HFFc6 (cell line): ENCODE measurements at regions not wholly inside any gene's neighbourhood (a gene's known extent, or its start where the extent isn't known, plus 50 kb on each side); places are given as distances from the start of the nearest gene placed in this dataset.
"Not testable (repeated sequence)": the region's sequence is repeated elsewhere in the genome, so short reads cannot be mapped to it uniquely, and the experiment has no call there.

Experiments used
- DNase-seq: peaks from one replicate; pipeline ENCODE4 v3.0.0-alpha.2; 2018
- H3K27ac Mint-ChIP-seq: 2 replicates; pipeline ENCODE4 v1.8.0; 2020; ENCODE audit warnings: mild to moderate bottlenecking, mixed read lengths
- H3K27me3 Mint-ChIP-seq: 2 replicates; pipeline ENCODE4 v1.8.0; 2021; ENCODE audit warnings: mild to moderate bottlenecking, moderate library complexity, mixed read lengths; ENCODE audit not compliant: insufficient read depth
- H3K36me3 Mint-ChIP-seq: 2 replicates; pipeline ENCODE4 v1.8.0; 2021; ENCODE audit warnings: low read depth, mixed read lengths
- H3K4me1 Mint-ChIP-seq: 2 replicates; pipeline ENCODE4 v1.8.0; 2020; ENCODE audit warnings: low read depth, mixed read lengths
- H3K4me3 Mint-ChIP-seq: 2 replicates; pipeline ENCODE4 v1.8.0; 2020; ENCODE audit warnings: mild to moderate bottlenecking, moderate library complexity, mixed read lengths
- H3K9me3 Mint-ChIP-seq: 2 replicates; pipeline ENCODE4 v1.8.0; 2020; ENCODE audit warnings: mild to moderate bottlenecking, mixed read lengths

GRCh38 chr16:88150456-88151128, 199.4 kb downstream of the BANP start:
- DNase-seq, H3K4me3 Mint-ChIP-seq, H3K4me1 Mint-ChIP-seq, H3K27ac Mint-ChIP-seq, H3K36me3 Mint-ChIP-seq, H3K9me3 Mint-ChIP-seq: not testable (repeated sequence)
- peaks cover 16% of the 10 kb centered on the region for H3K27me3 Mint-ChIP-seq

- H3K27ac Mint-ChIP-seq, H3K36me3 Mint-ChIP-seq, H3K4me3 Mint-ChIP-seq, H3K4me1 Mint-ChIP-seq, DNase-seq, H3K9me3 Mint-ChIP-seq: not testable (repeated sequence)
- H3K27me3 Mint-ChIP-seq = peaks cover 19% of the 10 kb centered on the region
Measured at GRCh38 chr16:88151129-88151499, 199.9 kb downstream of the BANP start.

GRCh38 chr16:88151859-88152843, 200.9 kb downstream of the BANP start:
- not testable (repeated sequence) for H3K4me3 Mint-ChIP-seq, DNase-seq, H3K4me1 Mint-ChIP-seq, H3K36me3 Mint-ChIP-seq, H3K9me3 Mint-ChIP-seq, H3K27ac Mint-ChIP-seq
- peaks cover 23% of the 10 kb centered on the region for H3K27me3 Mint-ChIP-seq

GRCh38 chr16:88152879-88153278, 201.6 kb downstream of the BANP start:
- DNase-seq, H3K36me3 Mint-ChIP-seq, H3K4me3 Mint-ChIP-seq, H3K4me1 Mint-ChIP-seq, H3K27ac Mint-ChIP-seq, H3K9me3 Mint-ChIP-seq: not testable (repeated sequence)
- H3K27me3 Mint-ChIP-seq = peaks cover 23% of the 10 kb centered on the region

- H3K27ac Mint-ChIP-seq, H3K36me3 Mint-ChIP-seq, H3K4me1 Mint-ChIP-seq, H3K9me3 Mint-ChIP-seq, DNase-seq, H3K4me3 Mint-ChIP-seq: not testable (repeated sequence)
- peaks cover 23% of the 10 kb centered on the region for H3K27me3 Mint-ChIP-seq
Measured at GRCh38 chr16:88153516-88153915, 202.3 kb downstream of the BANP start.

- DNase-seq, H3K36me3 Mint-ChIP-seq, H3K4me1 Mint-ChIP-seq, H3K4me3 Mint-ChIP-seq, H3K27ac Mint-ChIP-seq, H3K9me3 Mint-ChIP-seq: not testable (repeated sequence)
- H3K27me3 Mint-ChIP-seq = peaks cover 31% of the 10 kb centered on the region
Measured at GRCh38 chr16:88154886-88155285, 203.7 kb downstream of the BANP start.

GRCh38 chr16:88155681-88156080, 204.4 kb downstream of the BANP start:
- not testable (repeated sequence) for H3K4me3 Mint-ChIP-seq, DNase-seq, H3K9me3 Mint-ChIP-seq, H3K27ac Mint-ChIP-seq, H3K36me3 Mint-ChIP-seq, H3K4me1 Mint-ChIP-seq
- H3K27me3 Mint-ChIP-seq = peaks cover 34% of the 10 kb centered on the region

- H3K27ac Mint-ChIP-seq, H3K9me3 Mint-ChIP-seq, DNase-seq, H3K4me3 Mint-ChIP-seq, H3K36me3 Mint-ChIP-seq, H3K4me1 Mint-ChIP-seq: not testable (repeated sequence)
- H3K27me3 Mint-ChIP-seq = peaks cover 30% of the 10 kb centered on the region
Measured at GRCh38 chr16:88156640-88157283, 205.5 kb downstream of the BANP start.

- not testable (repeated sequence) for H3K4me1 Mint-ChIP-seq, H3K27ac Mint-ChIP-seq, DNase-seq, H3K4me3 Mint-ChIP-seq, H3K36me3 Mint-ChIP-seq, H3K9me3 Mint-ChIP-seq
- H3K27me3 Mint-ChIP-seq = peaks cover 24% of the 10 kb centered on the region
Measured at GRCh38 chr16:88157686-88158085, 206.5 kb downstream of the BANP start.

GRCh38 chr16:88158256-88159045, 207.2 kb downstream of the BANP start:
- H3K9me3 Mint-ChIP-seq, H3K4me3 Mint-ChIP-seq, DNase-seq, H3K4me1 Mint-ChIP-seq, H3K27ac Mint-ChIP-seq, H3K36me3 Mint-ChIP-seq: not testable (repeated sequence)
- H3K27me3 Mint-ChIP-seq = peaks cover 24% of the 10 kb centered on the region

- not testable (repeated sequence) for H3K36me3 Mint-ChIP-seq
- peaks cover 27% of the 10 kb centered on the region for H3K27me3 Mint-ChIP-seq
Measured at GRCh38 chr16:88159046-88159896, 208.0 kb downstream of the BANP start.

GRCh38 chr16:88159897-88160335, 208.7 kb downstream of the BANP start:
- not testable (repeated sequence) for H3K36me3 Mint-ChIP-seq, H3K27ac Mint-ChIP-seq, H3K4me1 Mint-ChIP-seq, H3K4me3 Mint-ChIP-seq, H3K9me3 Mint-ChIP-seq, DNase-seq
- peaks cover 27% of the 10 kb centered on the region for H3K27me3 Mint-ChIP-seq

More at GRCh38 chr16:88159046-88159896, 208.0 kb downstream of the BANP start:
- H3K27ac Mint-ChIP-seq, H3K4me1 Mint-ChIP-seq, H3K9me3 Mint-ChIP-seq, DNase-seq, H3K4me3 Mint-ChIP-seq: not testable (repeated sequence)
